ENCODE measurements at regions not wholly inside any gene's neighbourhood (a gene's known extent, or its start where the extent isn't known, plus 50 kb on each side); places are given as distances from the start of the nearest gene placed in this dataset.

DNA sequence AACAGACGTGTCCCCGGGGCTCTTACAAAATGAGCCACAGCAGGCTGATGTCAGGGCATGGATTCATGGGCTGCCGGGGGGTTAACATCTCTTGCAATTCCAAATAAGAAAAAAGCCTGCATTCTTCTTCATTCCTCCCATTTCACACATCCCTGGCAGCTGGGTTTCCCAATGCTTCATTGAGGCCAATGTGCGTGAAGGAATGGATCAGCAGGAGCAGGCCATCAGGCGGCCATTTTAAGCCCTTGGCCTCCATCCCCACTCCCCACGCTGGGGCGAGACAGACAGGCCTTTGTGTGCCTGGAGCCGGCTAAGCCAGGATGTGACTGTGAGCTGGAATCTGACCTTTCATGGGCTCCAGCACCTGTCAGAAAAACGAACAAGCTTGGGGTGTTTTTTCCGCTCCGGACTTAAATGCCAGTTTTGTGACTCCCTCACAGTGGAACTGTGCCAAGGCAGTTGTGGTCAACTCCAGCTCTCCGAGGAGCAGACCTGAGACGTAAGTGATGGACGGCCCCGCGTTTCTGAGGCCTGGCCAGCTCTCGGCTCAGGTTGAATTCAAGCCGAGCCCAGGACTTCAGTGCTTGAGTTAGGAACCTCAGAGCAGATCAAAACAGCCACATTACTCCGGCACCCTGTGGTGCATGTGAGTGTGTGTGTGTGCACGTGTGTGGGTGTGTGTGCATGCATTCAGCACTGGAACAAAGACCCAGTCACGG lies 133.1 kb downstream of the TMEM30B start:
- no peak for TF ChIP-seq POLR2AphosphoS5 (IDR thresholded peaks at IDR 0.05)
- TF ChIP-seq, protein P1, sequence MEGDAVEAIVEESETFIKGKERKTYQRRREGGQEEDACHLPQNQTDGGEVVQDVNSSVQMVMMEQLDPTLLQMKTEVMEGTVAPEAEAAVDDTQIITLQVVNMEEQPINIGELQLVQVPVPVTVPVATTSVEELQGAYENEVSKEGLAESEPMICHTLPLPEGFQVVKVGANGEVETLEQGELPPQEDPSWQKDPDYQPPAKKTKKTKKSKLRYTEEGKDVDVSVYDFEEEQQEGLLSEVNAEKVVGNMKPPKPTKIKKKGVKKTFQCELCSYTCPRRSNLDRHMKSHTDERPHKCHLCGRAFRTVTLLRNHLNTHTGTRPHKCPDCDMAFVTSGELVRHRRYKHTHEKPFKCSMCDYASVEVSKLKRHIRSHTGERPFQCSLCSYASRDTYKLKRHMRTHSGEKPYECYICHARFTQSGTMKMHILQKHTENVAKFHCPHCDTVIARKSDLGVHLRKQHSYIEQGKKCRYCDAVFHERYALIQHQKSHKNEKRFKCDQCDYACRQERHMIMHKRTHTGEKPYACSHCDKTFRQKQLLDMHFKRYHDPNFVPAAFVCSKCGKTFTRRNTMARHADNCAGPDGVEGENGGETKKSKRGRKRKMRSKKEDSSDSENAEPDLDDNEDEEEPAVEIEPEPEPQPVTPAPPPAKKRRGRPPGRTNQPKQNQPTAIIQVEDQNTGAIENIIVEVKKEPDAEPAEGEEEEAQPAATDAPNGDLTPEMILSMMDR (IDR thresholded peaks at IDR 0.05), result no peak
